ENCODE measurements at regions not wholly inside any gene's neighbourhood (a gene's known extent, or its start where the extent isn't known, plus 50 kb on each side); places are given as distances from the start of the nearest gene placed in this dataset.
"Not testable (repeated sequence)": the region's sequence is repeated elsewhere in the genome, so short reads cannot be mapped to it uniquely, and the experiment has no call there.

DNA sequence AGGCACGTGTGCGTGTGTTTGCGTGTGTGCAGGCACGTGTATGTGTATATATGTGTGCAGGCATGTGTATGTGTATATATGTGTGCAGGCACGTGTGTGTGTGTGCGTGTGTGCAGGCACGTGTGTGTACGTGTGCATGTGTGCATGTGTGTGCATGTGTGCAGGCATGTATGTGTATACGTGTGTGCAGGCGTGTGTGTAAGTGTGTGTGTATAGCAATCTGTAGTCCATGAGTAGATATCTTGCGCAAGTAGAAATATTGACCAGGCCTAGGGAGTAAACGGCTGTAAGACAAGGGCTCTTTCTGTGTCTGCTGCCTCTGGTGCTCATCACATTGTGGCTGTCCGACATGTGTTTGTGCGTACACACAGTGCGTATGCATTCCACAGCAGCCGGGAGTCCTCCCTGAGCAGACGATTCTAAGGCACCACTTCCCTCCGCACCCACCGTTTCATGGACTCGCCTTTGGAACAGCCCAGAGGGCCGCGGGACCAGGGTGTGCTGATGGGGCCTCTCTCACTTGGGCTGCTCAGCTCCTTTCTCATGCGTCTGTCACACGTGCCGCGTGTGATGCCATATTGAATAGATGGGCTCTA is 167.6 kb downstream of the ERMARD start:
- 69% methylated on average over 26 of the region's 26 CpGs for WGBS, 2 experiments (ENCODE audit: low coverage in 1 of 2, low lambda C conversion rate in 2 of 2, missing lambda C conversion rate in 2 of 2)
- Histone ChIP-seq H4K20me1 (ENCODE audit: insufficient read depth) (no peaks in the 10 kb centered on the region), H3K4me1 (ENCODE audit: insufficient read depth) (no peaks in the 10 kb centered on the region), H3K9ac (no peak overlapping the region), H3K9me2 (ENCODE audit: insufficient read depth) (no peaks in the 10 kb centered on the region), H3F3A (ENCODE audit: insufficient read depth) (no peaks in the 10 kb centered on the region), H3K79me2 (ENCODE audit: insufficient read depth) (no peaks in the 10 kb centered on the region), H3K27ac (no peak overlapping the region), H3K4me2 (ENCODE audit: unreplicated experiment) (no peak overlapping the region), H3K4me3 (no peak overlapping the region), H2AFZ (no peak overlapping the region), H3K36me3 (ENCODE audit: low read depth) (no peaks in the 10 kb centered on the region), H3K9me3 (ENCODE audit: low read depth) (no peaks in the 10 kb centered on the region), H3K27me3 (replicated peaks; ENCODE audit: insufficient read depth) (no peaks in the 10 kb centered on the region)
- in situ Hi-C loops (cut with MboI), result no loop called here
- no peak for DNase-seq
- TF ChIP-seq EZH2 (IDR thresholded peaks at IDR 0.05; ENCODE audit: insufficient read depth, poor library complexity, severe bottlenecking) (no peak), EZH2phosphoT487 (IDR thresholded peaks at IDR 0.05; ENCODE audit: insufficient read depth, low read depth) (no peak)

GRCh38 chr6:169918239-169918953 is 167.0 kb downstream of the ERMARD start:
- no peak overlapping the region for H3K4me3 ChIP-seq
- WGBS, 2 experiments (ENCODE audit: low coverage in 1 of 2, low lambda C conversion rate in 2 of 2, missing lambda C conversion rate in 2 of 2), result 51 to 57% methylated on average over 21 of the region's 21 CpGs
- no peak overlapping the region for H3K9ac ChIP-seq
- H3K27me3 ChIP-seq (replicated peaks; ENCODE audit: insufficient read depth), result no peaks in the 10 kb centered on the region
- no peaks in the 10 kb centered on the region for H3F3A ChIP-seq (ENCODE audit: insufficient read depth)
- H3K4me1 ChIP-seq (ENCODE audit: insufficient read depth), result no peaks in the 10 kb centered on the region
- H3K9me3 ChIP-seq (ENCODE audit: low read depth), result no peaks in the 10 kb centered on the region
- no peaks in the 10 kb centered on the region for H3K9me2 ChIP-seq (ENCODE audit: insufficient read depth)
- DNase-seq, result no peak
- no peak for TF ChIP-seq EZH2phosphoT487 (IDR thresholded peaks at IDR 0.05; ENCODE audit: insufficient read depth, low read depth)
- TF ChIP-seq EZH2 (IDR thresholded peaks at IDR 0.05; ENCODE audit: insufficient read depth, poor library complexity, severe bottlenecking), result no peak
- H3K4me2 ChIP-seq (ENCODE audit: unreplicated experiment), result no peak overlapping the region
- no peak overlapping the region for H2AFZ ChIP-seq
- in situ Hi-C loops (cut with MboI), result no loop called here
- H3K79me2 ChIP-seq (ENCODE audit: insufficient read depth), result no peaks in the 10 kb centered on the region
- no peaks in the 10 kb centered on the region for H3K36me3 ChIP-seq (ENCODE audit: low read depth)
- H3K27ac ChIP-seq, result no peak overlapping the region
- no peaks in the 10 kb centered on the region for H4K20me1 ChIP-seq (ENCODE audit: insufficient read depth)

DNA sequence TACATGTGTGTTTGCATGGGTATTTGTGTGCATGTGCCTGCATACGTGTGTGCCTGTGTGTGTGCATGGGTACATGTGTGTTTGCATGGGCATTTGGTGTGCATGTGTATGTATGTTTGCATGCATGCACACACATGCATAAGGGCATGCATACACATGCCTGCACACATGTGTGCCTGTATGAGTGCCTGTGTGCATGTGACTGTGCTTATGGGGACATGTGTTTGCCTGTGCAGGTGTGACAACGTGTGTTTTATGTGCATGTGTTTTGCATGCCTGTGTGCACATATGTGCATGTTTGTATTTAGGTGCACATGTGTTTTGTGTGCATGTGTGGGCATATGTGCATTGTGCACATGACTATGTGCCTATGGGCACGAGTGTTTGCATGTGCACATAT is 165.7 kb downstream of the ERMARD start:
- Histone ChIP-seq H3K9ac (no peak overlapping the region), H3K9me2 (ENCODE audit: insufficient read depth) (no peaks in the 10 kb centered on the region), H3K4me3 (no peak overlapping the region), H3K36me3 (ENCODE audit: low read depth) (no peaks in the 10 kb centered on the region), H3K9me3 (ENCODE audit: low read depth) (no peaks in the 10 kb centered on the region), H3F3A (ENCODE audit: insufficient read depth) (no peaks in the 10 kb centered on the region), H3K79me2 (ENCODE audit: insufficient read depth) (no peaks in the 10 kb centered on the region), H2AFZ (no peak overlapping the region), H4K20me1 (ENCODE audit: insufficient read depth) (no peaks in the 10 kb centered on the region), H3K27me3 (replicated peaks; ENCODE audit: insufficient read depth) (no peaks in the 10 kb centered on the region), H3K4me1 (ENCODE audit: insufficient read depth) (no peaks in the 10 kb centered on the region), H3K27ac (no peak overlapping the region), H3K4me2 (ENCODE audit: unreplicated experiment) (no peak overlapping the region)
- DNase-seq, result no peak
- 30 to 36% methylated on average over 3 of the region's 3 CpGs for whole genome bisulfite sequencing, 2 experiments (ENCODE audit: low coverage in 1 of 2, low lambda C conversion rate in 2 of 2, missing lambda C conversion rate in 2 of 2)
- in situ Hi-C loops (cut with MboI), result no loop called here
- TF ChIP-seq EZH2 (IDR thresholded peaks at IDR 0.05; ENCODE audit: insufficient read depth, poor library complexity, severe bottlenecking), result no peak
- TF ChIP-seq EZH2phosphoT487 (IDR thresholded peaks at IDR 0.05; ENCODE audit: insufficient read depth, low read depth), result no peak

DNA sequence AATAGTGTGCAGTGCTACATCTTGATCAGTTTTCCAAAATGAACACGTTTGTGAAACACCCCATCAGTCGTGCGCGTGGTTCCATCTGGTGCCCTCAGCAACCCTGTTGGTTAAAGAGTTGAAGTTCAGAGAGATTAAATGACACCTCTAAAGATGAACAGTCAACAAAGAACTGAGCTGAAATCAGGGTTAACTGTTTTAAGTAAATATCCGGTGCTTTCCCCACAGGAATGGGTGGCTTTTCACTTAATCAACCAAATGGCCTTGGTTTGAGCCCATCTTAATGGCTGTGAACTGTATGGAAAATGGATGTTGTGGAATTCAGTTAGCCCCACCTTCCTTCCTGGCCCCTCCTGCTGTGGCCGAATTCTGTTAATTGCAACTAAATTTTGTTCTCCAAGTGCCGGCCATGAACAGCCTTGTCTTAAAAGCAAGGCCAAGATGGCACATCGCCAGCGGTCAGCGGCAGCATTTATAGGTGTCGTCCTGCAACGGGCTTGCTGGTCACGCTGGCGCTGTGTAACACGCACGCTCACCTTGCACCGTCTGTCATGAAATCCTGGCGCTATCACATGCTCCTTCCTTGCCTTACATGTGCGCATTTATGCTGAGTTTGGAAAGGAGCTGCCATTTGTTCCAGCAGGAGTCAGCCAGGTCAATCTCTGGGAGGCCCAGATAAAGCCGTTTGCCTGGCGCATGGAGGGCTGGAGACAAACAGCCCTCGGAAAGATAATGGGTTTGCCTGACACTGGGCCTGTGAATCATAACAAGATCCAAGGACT is 164.5 kb downstream of the ERMARD start:
- no peaks in the 10 kb centered on the region for H3K27me3 ChIP-seq (replicated peaks; ENCODE audit: insufficient read depth)
- H3K9me2 ChIP-seq (ENCODE audit: insufficient read depth), result no peaks in the 10 kb centered on the region
- DNase-seq, result no peak
- no peak overlapping the region for H3K9ac ChIP-seq
- no peaks in the 10 kb centered on the region for H3K36me3 ChIP-seq (ENCODE audit: low read depth)
- no peaks in the 10 kb centered on the region for H3K9me3 ChIP-seq (ENCODE audit: low read depth)
- H3K4me1 ChIP-seq (ENCODE audit: insufficient read depth), result no peaks in the 10 kb centered on the region
- WGBS, 2 experiments (ENCODE audit: low coverage in 1 of 2, low lambda C conversion rate in 2 of 2, missing lambda C conversion rate in 2 of 2), result 79 to 80% methylated on average over 22 of the region's 22 CpGs
- no peak overlapping the region for H3K27ac ChIP-seq
- no peak overlapping the region for H3K4me2 ChIP-seq (ENCODE audit: unreplicated experiment)
- no peak overlapping the region for H3K4me3 ChIP-seq
- H3K79me2 ChIP-seq (ENCODE audit: insufficient read depth), result no peaks in the 10 kb centered on the region
- TF ChIP-seq EZH2phosphoT487 (IDR thresholded peaks at IDR 0.05; ENCODE audit: insufficient read depth, low read depth) (no peak), EZH2 (IDR thresholded peaks at IDR 0.05; ENCODE audit: insufficient read depth, poor library complexity, severe bottlenecking) (no peak)
- H2AFZ ChIP-seq, result no peak overlapping the region
- H3F3A ChIP-seq (ENCODE audit: insufficient read depth), result no peaks in the 10 kb centered on the region
- H4K20me1 ChIP-seq (ENCODE audit: insufficient read depth), result no peaks in the 10 kb centered on the region
- in situ Hi-C loops (cut with MboI), result no loop called here

DNA sequence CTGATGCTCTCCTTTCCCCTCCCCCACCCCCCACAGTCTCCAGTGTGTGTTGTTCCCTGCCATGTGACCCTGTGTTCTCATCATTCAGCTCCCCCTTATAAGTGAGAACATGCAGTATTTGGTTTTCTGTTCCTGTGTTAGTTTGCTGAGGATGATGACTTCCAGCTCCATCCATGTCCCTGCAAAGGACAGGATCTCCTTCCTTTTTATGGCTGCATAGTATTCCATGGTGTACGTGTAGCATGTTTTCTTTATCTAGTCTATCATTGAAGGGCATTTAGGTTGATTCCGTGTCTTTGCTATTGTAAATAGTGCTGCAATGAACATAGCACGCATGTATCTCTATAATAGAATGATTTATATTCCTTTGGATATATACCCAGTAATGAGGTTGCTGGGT is 162.3 kb downstream of the ERMARD start:
- DNase-seq; H4K20me1 ChIP-seq (ENCODE audit: insufficient read depth); H2AFZ ChIP-seq; H3F3A ChIP-seq (ENCODE audit: insufficient read depth); H3K9me2 ChIP-seq (ENCODE audit: insufficient read depth); H3K36me3 ChIP-seq (ENCODE audit: low read depth); in situ Hi-C loops (cut with MboI); H3K79me2 ChIP-seq (ENCODE audit: insufficient read depth); H3K4me1 ChIP-seq (ENCODE audit: insufficient read depth); H3K4me2 ChIP-seq (ENCODE audit: unreplicated experiment); H3K9ac ChIP-seq; H3K27ac ChIP-seq; H3K4me3 ChIP-seq; H3K9me3 ChIP-seq (ENCODE audit: low read depth); H3K27me3 ChIP-seq (replicated peaks; ENCODE audit: insufficient read depth): not testable (repeated sequence)
- WGBS, 2 experiments (ENCODE audit: low coverage in 1 of 2, low lambda C conversion rate in 2 of 2, missing lambda C conversion rate in 2 of 2), result 58 to 77% methylated on average over 3 of the region's 3 CpGs
